GM23338 (cell line): ENCODE measurements at regions not wholly inside any gene's neighbourhood (a gene's known extent, or its start where the extent isn't known, plus 50 kb on each side); places are given as distances from the start of the nearest gene placed in this dataset.

Source experiments
- ATAC-seq: fragments of 200-7000 bp; cut with Tn5 transposase; 3 replicates; pipeline ENCODE4 v1.9.1; 2020
- DNase-seq: peaks from one replicate; pipeline ENCODE4 v3.0.0-alpha.2; 2015; ENCODE audit warnings: low spot score
- H2AFZ ChIP-seq: fragments of 200-600 bp; sonication (generic); 2 replicates; pipeline ENCODE4 v1.8.0; 2016; ENCODE audit warnings: antibody characterized with exemption, mild to moderate bottlenecking, moderate library complexity
- H3F3A ChIP-seq: fragments of 200-600 bp; sonication (generic); replicated peaks from 2 replicates; pipeline ENCODE4 v1.8.0; 2017; ENCODE audit warnings: antibody characterized with exemption, mixed run types, low read depth
- H3K27ac ChIP-seq: fragments of 200-600 bp; sonication (generic); 2 replicates; pipeline ENCODE4 v1.6.1; 2016; ENCODE audit warnings: low read depth
- H3K27me3 ChIP-seq: fragments of 200-600 bp; sonication (generic); 2 replicates; pipeline ENCODE4 v1.8.0; 2016; ENCODE audit warnings: mild to moderate bottlenecking, mixed run types, moderate library complexity; ENCODE audit not compliant: insufficient read depth
- H3K36me3 ChIP-seq: fragments of 200-600 bp; sonication (generic); 2 replicates; pipeline ENCODE4 v1.8.0; 2016; ENCODE audit warnings: mild to moderate bottlenecking; ENCODE audit not compliant: insufficient read depth
- H3K4me1 ChIP-seq: fragments of 200-600 bp; sonication (generic); 2 replicates; pipeline ENCODE4 v1.8.0; 2016; ENCODE audit warnings: mild to moderate bottlenecking, moderate library complexity; ENCODE audit not compliant: insufficient read depth
- H3K4me2 ChIP-seq: fragments of 200-600 bp; sonication (generic); 2 replicates; pipeline ENCODE4 v1.7.1; 2017; ENCODE audit warnings: mixed run types
- H3K4me3 ChIP-seq: fragments of 200-600 bp; sonication (generic); 2 replicates; pipeline ENCODE4 v1.6.1; 2016; ENCODE audit warnings: mixed run types
- H3K79me2 ChIP-seq: fragments of 200-600 bp; sonication (generic); replicated peaks from 2 replicates; pipeline ENCODE4 v1.8.0; 2017; ENCODE audit warnings: mild to moderate bottlenecking; ENCODE audit not compliant: insufficient read depth
- H3K9me2 ChIP-seq: fragments of 200-600 bp; sonication (generic); 2 replicates; pipeline ENCODE4 v1.8.0; 2017; ENCODE audit not compliant: insufficient read depth
- H4K20me1 ChIP-seq: fragments of 200-600 bp; sonication (generic); replicated peaks from 2 replicates; pipeline ENCODE4 v1.8.0; 2017; ENCODE audit warnings: mild to moderate bottlenecking; ENCODE audit not compliant: insufficient read depth
- H3K27ac Mint-ChIP-seq: 2 replicates; pipeline ENCODE4 v1.8.0; 2020; ENCODE audit warnings: inconsistent platforms, mild to moderate bottlenecking, moderate library complexity, mixed read lengths
- H3K27me3 Mint-ChIP-seq: 3 replicates; pipeline ENCODE4 v1.8.0; 2022; ENCODE audit warnings: low read depth, mild to moderate bottlenecking, moderate library complexity, mixed read lengths, inconsistent platforms; ENCODE audit not compliant: insufficient read depth, poor library complexity
- H3K36me3 Mint-ChIP-seq: 3 replicates; pipeline ENCODE4 v1.8.0; 2021; ENCODE audit warnings: low read depth, mild to moderate bottlenecking, inconsistent platforms, moderate library complexity, mixed read lengths
- H3K4me1 Mint-ChIP-seq: 3 replicates; pipeline ENCODE4 v1.8.0; 2020; ENCODE audit warnings: mild to moderate bottlenecking, inconsistent platforms, mixed read lengths
- H3K4me3 Mint-ChIP-seq: 3 replicates; pipeline ENCODE4 v1.8.0; 2021; ENCODE audit warnings: moderate library complexity, mild to moderate bottlenecking, inconsistent platforms, mixed read lengths
- H3K9me3 Mint-ChIP-seq: 3 replicates; pipeline ENCODE4 v1.8.0; 2020; ENCODE audit warnings: moderate library complexity, mild to moderate bottlenecking, inconsistent platforms, mixed read lengths
- CREB1 ChIP-seq: fragments of 250-450 bp; sonication (Bioruptor Pico); IDR thresholded peaks from 2 replicates; pipeline ENCODE4 v1.5.0; 2020; ENCODE audit warnings: low read depth, mild to moderate bottlenecking, moderate library complexity
- CTCF ChIP-seq, 2 experiments: fragments of 200-600 bp in 1 of 2; sonication (generic) in 1 of 2; conservative IDR thresholded peaks; 2 replicates each; pipeline versions ENCODE4 v1.5.1 to v1.6.1; 2016 to 2017; ENCODE audit warnings: antibody characterized with exemption in 2 of 2, low read depth in 2 of 2, mild to moderate bottlenecking in 2 of 2, moderate library complexity in 1 of 2
- EZH2 ChIP-seq: fragments of 200-600 bp; sonication (generic); IDR thresholded peaks from one replicate; pipeline ENCODE4 v1.8.0; 2017; ENCODE audit warnings: antibody characterized with exemption, mild to moderate bottlenecking, low read depth; ENCODE audit not compliant: unreplicated experiment
- NANOG ChIP-seq: IDR thresholded peaks from 2 replicates; pipeline ENCODE4 v1.6.1; 2016; ENCODE audit warnings: antibody characterized with exemption, borderline replicate concordance
- POLR2AphosphoS5 ChIP-seq: IDR thresholded peaks from 2 replicates; pipeline ENCODE4 v1.6.1; 2016; ENCODE audit warnings: antibody characterized with exemption, low read depth
- REST ChIP-seq: IDR thresholded peaks from one replicate; pipeline ENCODE4 v1.6.1; 2018; ENCODE audit warnings: antibody characterized with exemption; ENCODE audit not compliant: unreplicated experiment
- STAT1 ChIP-seq: IDR thresholded peaks from one replicate; pipeline ENCODE4 v1.6.1; 2016; ENCODE audit warnings: antibody characterized with exemption; ENCODE audit not compliant: unreplicated experiment
- ZNF114 ChIP-seq: fragments of 250-450 bp; sonication (Bioruptor Pico); IDR thresholded peaks from 2 replicates; pipeline ENCODE4 v1.5.0; 2020; ENCODE audit warnings: mild to moderate bottlenecking, moderate library complexity
- ZNF331 ChIP-seq: fragments of 250-450 bp; sonication (Bioruptor Pico); IDR thresholded peaks from 2 replicates; pipeline ENCODE4 v1.5.0; 2020; ENCODE audit warnings: low read depth, mild to moderate bottlenecking, moderate library complexity
- TF ChIP-seq, protein P1 (sequence below): fragments of 250-450 bp; sonication (Bioruptor Pico); IDR thresholded peaks from 2 replicates; pipeline ENCODE4 v1.5.0; 2020; ENCODE audit warnings: mild to moderate bottlenecking, moderate library complexity

DNA sequence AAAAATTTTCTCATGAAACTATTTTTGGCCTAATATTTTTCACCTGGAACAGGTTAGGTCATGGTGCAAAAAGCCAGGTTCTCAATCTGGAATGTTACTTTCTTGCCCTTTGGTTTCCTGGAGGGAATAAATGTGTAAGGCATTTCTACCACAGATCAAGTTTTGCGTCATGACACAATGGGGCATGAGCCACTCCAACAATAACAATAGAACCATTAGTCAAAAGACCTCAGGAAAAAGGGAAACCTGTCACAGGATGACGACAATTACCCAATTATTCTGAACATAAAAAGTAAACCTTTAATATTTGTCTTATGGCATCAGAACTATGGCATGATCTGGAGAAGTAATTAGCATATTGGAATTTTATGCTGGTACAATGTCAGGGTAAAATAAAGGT is 88.2 kb upstream of the HNRNPA3 start (continued):
- no peak for TF ChIP-seq CTCF (conservative IDR thresholded peaks at IDR 0.05; ENCODE audit: low read depth in 2 of 2)

DNA sequence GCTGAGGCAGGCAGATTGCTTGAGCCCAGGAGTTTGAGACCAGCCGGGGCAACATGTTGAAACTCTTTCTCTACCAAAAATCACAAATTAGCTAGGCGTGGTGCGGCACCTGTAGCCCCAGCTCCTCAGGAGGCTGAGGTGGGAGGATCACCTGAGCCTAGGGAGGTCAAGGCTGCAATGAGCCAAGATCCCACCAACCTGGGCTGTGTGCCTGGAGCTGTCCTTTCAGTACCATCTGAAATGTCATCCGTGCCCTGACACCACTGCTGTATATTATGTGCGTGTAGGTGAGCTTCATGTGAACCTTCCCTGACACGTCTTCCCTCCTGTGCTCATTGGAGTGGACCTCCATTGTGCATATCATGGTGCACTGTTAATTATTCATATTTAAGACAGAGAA is 84.8 kb upstream of the HNRNPA3 start:
- ATAC-seq (no peak), DNase-seq (peak; percentile 13)
- TF ChIP-seq EZH2: no peak
- no peak for TF ChIP-seq STAT1
- no peak for TF ChIP-seq POLR2AphosphoS5
- TF ChIP-seq REST: peak; percentile 68
- no peaks in the 10 kb centered on the region for H3K27me3 ChIP-seq
- Mint-ChIP-seq H3K27me3 (no peaks in the 10 kb centered on the region), H3K36me3 (no peaks in the 10 kb centered on the region), H3K4me1 (peaks cover 9% of the 10 kb centered on the region), H3K4me3 (no peak overlapping the region), H3K27ac (no peak overlapping the region), H3K9me3 (no peaks in the 10 kb centered on the region)
- no peaks in the 10 kb centered on the region for H3F3A ChIP-seq
- H3K27ac ChIP-seq: no peak overlapping the region
- no peak overlapping the region for H3K4me3 ChIP-seq
- H4K20me1 ChIP-seq: no peaks in the 10 kb centered on the region
- H3K79me2 ChIP-seq: no peaks in the 10 kb centered on the region
- H3K4me1 ChIP-seq: no peaks in the 10 kb centered on the region; the same call in 1 of the 2 replicates
- no peak overlapping the region for H3K4me2 ChIP-seq
- no peak overlapping the region for H2AFZ ChIP-seq
- H3K36me3 ChIP-seq: no peaks in the 10 kb centered on the region
- H3K9me2 ChIP-seq: no peaks in the 10 kb centered on the region

DNA sequence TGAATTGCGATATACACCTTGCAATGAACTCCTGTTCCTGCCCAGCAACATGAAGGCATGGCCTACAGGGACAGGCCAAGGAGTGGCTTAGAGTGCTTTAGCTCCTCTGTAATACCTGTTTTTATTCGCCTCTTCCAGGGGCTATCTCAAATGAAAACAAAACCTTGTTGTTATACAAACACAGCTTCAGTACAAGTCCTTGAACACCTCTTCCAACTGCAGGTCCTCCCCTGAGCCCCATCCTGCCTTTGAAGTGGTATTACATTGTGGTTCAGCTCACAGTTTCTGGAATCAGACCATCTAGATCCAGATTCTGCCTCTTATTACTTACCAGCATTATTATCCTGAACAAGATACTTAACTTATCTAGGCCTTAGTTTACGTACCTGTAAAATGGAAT is 83.0 kb upstream of the HNRNPA3 start:
- no peaks in the 10 kb centered on the region for H3K27me3 ChIP-seq
- no peaks in the 10 kb centered on the region for H3K79me2 ChIP-seq
- no peak overlapping the region for H2AFZ ChIP-seq
- no peak overlapping the region for H3K4me3 Mint-ChIP-seq
- no peaks in the 10 kb centered on the region for H3K9me2 ChIP-seq
- H3K4me1 ChIP-seq: no peaks in the 10 kb centered on the region
- H3K4me2 ChIP-seq: no peak overlapping the region
- H4K20me1 ChIP-seq: no peaks in the 10 kb centered on the region
- H3K4me1 Mint-ChIP-seq: no peaks in the 10 kb centered on the region
- no peak overlapping the region for H3K27ac Mint-ChIP-seq
- H3K9me3 Mint-ChIP-seq: no peaks in the 10 kb centered on the region
- H3F3A ChIP-seq: no peaks in the 10 kb centered on the region
- ATAC-seq: no peak
- H3K4me3 ChIP-seq: no peak overlapping the region
- DNase-seq: no peak
- H3K27me3 Mint-ChIP-seq: no peaks in the 10 kb centered on the region
- H3K27ac ChIP-seq: no peak overlapping the region
- H3K36me3 Mint-ChIP-seq: no peaks in the 10 kb centered on the region
- H3K36me3 ChIP-seq: no peaks in the 10 kb centered on the region
- no peak for TF ChIP-seq CREB1 (CRISPR knock-in tag)
- no peak for TF ChIP-seq EZH2
- TF ChIP-seq, protein P1, sequence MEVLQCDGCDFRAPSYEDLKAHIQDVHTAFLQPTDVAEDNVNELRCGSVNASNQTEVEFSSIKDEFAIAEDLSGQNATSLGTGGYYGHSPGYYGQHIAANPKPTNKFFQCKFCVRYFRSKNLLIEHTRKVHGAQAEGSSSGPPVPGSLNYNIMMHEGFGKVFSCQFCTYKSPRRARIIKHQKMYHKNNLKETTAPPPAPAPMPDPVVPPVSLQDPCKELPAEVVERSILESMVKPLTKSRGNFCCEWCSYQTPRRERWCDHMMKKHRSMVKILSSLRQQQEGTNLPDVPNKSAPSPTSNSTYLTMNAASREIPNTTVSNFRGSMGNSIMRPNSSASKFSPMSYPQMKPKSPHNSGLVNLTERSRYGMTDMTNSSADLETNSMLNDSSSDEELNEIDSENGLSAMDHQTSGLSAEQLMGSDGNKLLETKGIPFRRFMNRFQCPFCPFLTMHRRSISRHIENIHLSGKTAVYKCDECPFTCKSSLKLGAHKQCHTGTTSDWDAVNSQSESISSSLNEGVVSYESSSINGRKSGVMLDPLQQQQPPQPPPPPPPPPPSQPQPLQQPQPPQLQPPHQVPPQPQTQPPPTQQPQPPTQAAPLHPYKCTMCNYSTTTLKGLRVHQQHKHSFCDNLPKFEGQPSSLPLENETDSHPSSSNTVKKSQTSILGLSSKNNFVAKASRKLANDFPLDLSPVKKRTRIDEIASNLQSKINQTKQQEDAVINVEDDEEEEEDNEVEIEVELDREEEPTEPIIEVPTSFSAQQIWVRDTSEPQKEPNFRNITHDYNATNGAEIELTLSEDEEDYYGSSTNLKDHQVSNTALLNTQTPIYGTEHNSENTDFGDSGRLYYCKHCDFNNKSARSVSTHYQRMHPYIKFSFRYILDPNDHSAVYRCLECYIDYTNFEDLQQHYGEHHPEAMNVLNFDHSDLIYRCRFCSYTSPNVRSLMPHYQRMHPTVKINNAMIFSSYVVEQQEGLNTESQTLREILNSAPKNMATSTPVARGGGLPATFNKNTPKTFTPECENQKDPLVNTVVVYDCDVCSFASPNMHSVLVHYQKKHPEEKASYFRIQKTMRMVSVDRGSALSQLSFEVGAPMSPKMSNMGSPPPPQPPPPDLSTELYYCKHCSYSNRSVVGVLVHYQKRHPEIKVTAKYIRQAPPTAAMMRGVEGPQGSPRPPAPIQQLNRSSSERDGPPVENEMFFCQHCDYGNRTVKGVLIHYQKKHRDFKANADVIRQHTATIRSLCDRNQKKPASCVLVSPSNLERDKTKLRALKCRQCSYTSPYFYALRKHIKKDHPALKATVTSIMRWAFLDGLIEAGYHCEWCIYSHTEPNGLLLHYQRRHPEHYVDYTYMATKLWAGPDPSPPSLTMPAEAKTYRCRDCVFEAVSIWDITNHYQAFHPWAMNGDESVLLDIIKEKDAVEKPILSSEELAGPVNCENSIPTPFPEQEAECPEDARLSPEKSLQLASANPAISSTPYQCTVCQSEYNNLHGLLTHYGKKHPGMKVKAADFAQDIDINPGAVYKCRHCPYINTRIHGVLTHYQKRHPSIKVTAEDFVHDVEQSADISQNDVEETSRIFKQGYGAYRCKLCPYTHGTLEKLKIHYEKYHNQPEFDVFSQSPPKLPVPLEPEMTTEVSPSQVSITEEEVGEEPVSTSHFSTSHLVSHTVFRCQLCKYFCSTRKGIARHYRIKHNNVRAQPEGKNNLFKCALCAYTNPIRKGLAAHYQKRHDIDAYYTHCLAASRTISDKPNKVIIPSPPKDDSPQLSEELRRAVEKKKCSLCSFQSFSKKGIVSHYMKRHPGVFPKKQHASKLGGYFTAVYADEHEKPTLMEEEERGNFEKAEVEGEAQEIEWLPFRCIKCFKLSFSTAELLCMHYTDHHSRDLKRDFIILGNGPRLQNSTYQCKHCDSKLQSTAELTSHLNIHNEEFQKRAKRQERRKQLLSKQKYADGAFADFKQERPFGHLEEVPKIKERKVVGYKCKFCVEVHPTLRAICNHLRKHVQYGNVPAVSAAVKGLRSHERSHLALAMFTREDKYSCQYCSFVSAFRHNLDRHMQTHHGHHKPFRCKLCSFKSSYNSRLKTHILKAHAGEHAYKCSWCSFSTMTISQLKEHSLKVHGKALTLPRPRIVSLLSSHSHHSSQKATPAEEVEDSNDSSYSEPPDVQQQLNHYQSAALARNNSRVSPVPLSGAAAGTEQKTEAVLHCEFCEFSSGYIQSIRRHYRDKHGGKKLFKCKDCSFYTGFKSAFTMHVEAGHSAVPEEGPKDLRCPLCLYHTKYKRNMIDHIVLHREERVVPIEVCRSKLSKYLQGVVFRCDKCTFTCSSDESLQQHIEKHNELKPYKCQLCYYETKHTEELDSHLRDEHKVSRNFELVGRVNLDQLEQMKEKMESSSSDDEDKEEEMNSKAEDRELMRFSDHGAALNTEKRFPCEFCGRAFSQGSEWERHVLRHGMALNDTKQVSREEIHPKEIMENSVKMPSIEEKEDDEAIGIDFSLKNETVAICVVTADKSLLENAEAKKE (CRISPR knock-in tag): no peak
- no peak for TF ChIP-seq ZNF114 (CRISPR knock-in tag)
- TF ChIP-seq NANOG: no peak
- TF ChIP-seq ZNF331 (CRISPR knock-in tag): no peak
